H1 (cell line): ENCODE measurements at regions not wholly inside any gene's neighbourhood (a gene's known extent, or its start where the extent isn't known, plus 50 kb on each side); places are given as distances from the start of the nearest gene placed in this dataset.

Experiments used
- ASH2L ChIP-seq: fragments of 200-600, 300-600 bp; sonication (generic); IDR thresholded peaks from one replicate; pipeline ENCODE4 v1.7.1; 2017; ENCODE audit warnings: low read length
- CBX8 ChIP-seq: fragments of 300-800, 300-1000 bp; sonication (generic); IDR thresholded peaks from 2 replicates; pipeline ENCODE4 v1.7.1; 2016; ENCODE audit warnings: low read depth, low read length, borderline replicate concordance
- CTBP2 ChIP-seq: IDR thresholded peaks from 2 replicates; pipeline ENCODE4 v1.7.0; 2011; ENCODE audit warnings: borderline replicate concordance, mild to moderate bottlenecking, moderate library complexity, mixed read lengths, low read length; ENCODE audit not compliant: insufficient read depth, insufficient read length
- JUND ChIP-seq: IDR thresholded peaks from 2 replicates; pipeline ENCODE4 v1.6.1; 2011; ENCODE audit warnings: mild to moderate bottlenecking, improper control_type of control experiment, low read length
- NANOG ChIP-seq: IDR thresholded peaks from 2 replicates; pipeline ENCODE4 v1.6.1; 2011; ENCODE audit warnings: low read length, low read depth, mild to moderate bottlenecking, inconsistent platforms; ENCODE audit not compliant: insufficient read depth, poor library complexity, severe bottlenecking
- PHF8 ChIP-seq: fragments of 200-600 bp; sonication (generic); conservative IDR thresholded peaks from 2 replicates; pipeline ENCODE4 v1.7.1; 2012; ENCODE audit warnings: low read depth, mild to moderate bottlenecking, inconsistent platforms, low read length, moderate library complexity
- POLR2A ChIP-seq, 2 experiments: IDR thresholded peaks; 1 replicate in 1 of 2; 2 replicates in 1 of 2; pipeline ENCODE4 v1.6.1; 2011; ENCODE audit warnings: low read depth in 2 of 2, low read length in 2 of 2, mild to moderate bottlenecking in 2 of 2; ENCODE audit errors: control extremely low read depth in 1 of 2
- SIX5 ChIP-seq: IDR thresholded peaks from 2 replicates; pipeline ENCODE4 v1.6.1; 2011; ENCODE audit warnings: mild to moderate bottlenecking, low read depth, low read length
- TAF1 ChIP-seq: IDR thresholded peaks from 2 replicates; pipeline ENCODE4 v1.6.1; 2011; ENCODE audit warnings: mild to moderate bottlenecking, low read depth, low read length
- TBP ChIP-seq: IDR thresholded peaks from 2 replicates; pipeline ENCODE4 v1.6.1; 2011; ENCODE audit warnings: low read depth, low read length, improper control_type of control experiment

DNA sequence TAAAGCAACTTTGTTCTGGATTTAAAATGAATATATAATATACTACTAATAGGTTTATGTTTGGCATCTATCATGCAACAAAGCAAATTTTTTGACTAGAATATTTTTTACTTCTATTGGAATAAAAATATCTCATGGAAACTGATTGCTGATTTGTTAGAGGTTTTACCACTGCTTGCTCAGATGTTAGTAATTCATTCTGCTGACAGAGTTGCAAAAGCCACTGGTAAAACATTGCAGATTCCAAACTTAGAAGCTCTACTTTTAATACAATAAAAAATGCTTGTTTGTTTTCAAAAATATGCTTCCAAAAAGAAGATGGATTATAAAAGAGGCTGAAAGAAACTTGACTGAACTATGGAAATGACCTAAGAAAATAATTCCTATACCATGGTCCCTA is 795.2 kb downstream of the PCDH18 start (continued):
- no peak for TF ChIP-seq CTBP2
- no peak for TF ChIP-seq TBP
- TF ChIP-seq TAF1, result no peak
- no peak for TF ChIP-seq SIX5
- TF ChIP-seq NANOG, result no peak
- no peak for TF ChIP-seq PHF8
- TF ChIP-seq ASH2L, result no peak
- TF ChIP-seq POLR2A (IDR thresholded peaks at IDR 0.05; ENCODE audit: control extremely low read depth in 1 of 2, low read depth in 2 of 2, low read length in 2 of 2), result no peak
- no peak for TF ChIP-seq JUND
- no peak for TF ChIP-seq CBX8
